ENCODE measurements at regions not wholly inside any gene's neighbourhood (a gene's known extent, or its start where the extent isn't known, plus 50 kb on each side); places are given as distances from the start of the nearest gene placed in this dataset.

GRCh38 chr6:21855811-21856455, 262.4 kb downstream of the SOX4 start:
- Histone ChIP-seq H3K36me3 (no peaks in the 10 kb centered on the region), H3K4me1 (peaks cover 4% of the 10 kb centered on the region), H3K4me3 (no peak overlapping the region), H3K9me3 (no peaks in the 10 kb centered on the region), H3K27ac (no peak overlapping the region), H3K27me3 (no peaks in the 10 kb centered on the region)
- 69% methylated on average over 6 of the region's 6 CpGs for WGBS
- TF ChIP-seq CTCF (IDR thresholded peaks at IDR 0.05): no peak
- TF ChIP-seq POLR2AphosphoS5 (IDR thresholded peaks at IDR 0.05): no peak
- no peak for TF ChIP-seq EP300 (IDR thresholded peaks at IDR 0.05)
- no peak for TF ChIP-seq POLR2A (IDR thresholded peaks at IDR 0.05)
- DNase-seq (ENCODE audit: low spot score in 2 of 2): no peak

- no peak for TF ChIP-seq POLR2AphosphoS5 (IDR thresholded peaks at IDR 0.05)
- no peak for TF ChIP-seq EP300 (IDR thresholded peaks at IDR 0.05)
- TF ChIP-seq CTCF (IDR thresholded peaks at IDR 0.05): no peak
- Histone ChIP-seq H3K36me3 (no peaks in the 10 kb centered on the region), H3K27ac (no peak overlapping the region), H3K27me3 (no peaks in the 10 kb centered on the region), H3K4me1 (peaks cover 4% of the 10 kb centered on the region), H3K4me3 (no peak overlapping the region), H3K9me3 (no peaks in the 10 kb centered on the region)
- DNase-seq (ENCODE audit: low spot score in 2 of 2): no peak
- no CpG with 5 or more reads among the region's 1 CpG for WGBS
Measured at GRCh38 chr6:21856456-21856825, 262.9 kb downstream of the SOX4 start.

GRCh38 chr6:21856844-21857243, 263.3 kb downstream of the SOX4 start:
- Histone ChIP-seq H3K27ac (no peak overlapping the region), H3K27me3 (no peaks in the 10 kb centered on the region), H3K36me3 (no peaks in the 10 kb centered on the region), H3K9me3 (no peaks in the 10 kb centered on the region), H3K4me1 (peaks cover 4% of the 10 kb centered on the region), H3K4me3 (no peak overlapping the region)
- 85% methylated on average over 3 of the region's 3 CpGs for WGBS
- TF ChIP-seq POLR2A (IDR thresholded peaks at IDR 0.05) (no peak), POLR2AphosphoS5 (IDR thresholded peaks at IDR 0.05) (no peak), EP300 (IDR thresholded peaks at IDR 0.05) (no peak), CTCF (IDR thresholded peaks at IDR 0.05) (no peak)
- no peak for DNase-seq (ENCODE audit: low spot score in 2 of 2)

DNA sequence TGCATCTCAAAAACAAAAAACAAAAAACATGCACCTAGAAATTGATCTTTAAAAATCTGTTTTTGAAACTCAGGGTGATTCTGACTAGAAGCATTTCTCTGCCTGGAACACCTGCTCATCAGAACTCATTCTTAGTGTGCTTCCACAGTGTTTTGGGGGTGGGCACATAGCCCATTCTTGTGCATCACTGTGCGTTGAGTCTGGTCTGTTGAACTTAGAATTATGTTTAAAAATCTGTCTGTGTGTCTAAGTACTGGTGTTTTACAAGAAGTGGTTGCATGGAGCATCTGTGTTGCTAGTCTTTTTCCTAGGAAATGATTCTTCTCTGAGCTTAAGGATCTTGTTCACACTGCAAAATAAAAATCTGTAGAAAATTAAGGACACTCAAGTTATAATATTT, 264.5 kb downstream of the SOX4 start:
- H3K4me3 ChIP-seq: no peak overlapping the region
- no peaks in the 10 kb centered on the region for H3K27me3 ChIP-seq
- H3K9me3 ChIP-seq: no peaks in the 10 kb centered on the region
- WGBS: 94% methylated on average over 1 of the region's 1 CpG
- H3K27ac ChIP-seq: no peak overlapping the region
- DNase-seq (ENCODE audit: low spot score in 2 of 2): no peak
- H3K4me1 ChIP-seq: peaks cover 4% of the 10 kb centered on the region
- TF ChIP-seq POLR2A (IDR thresholded peaks at IDR 0.05) (no peak), POLR2AphosphoS5 (IDR thresholded peaks at IDR 0.05) (no peak), CTCF (IDR thresholded peaks at IDR 0.05) (no peak), EP300 (IDR thresholded peaks at IDR 0.05) (no peak)
- H3K36me3 ChIP-seq: no peaks in the 10 kb centered on the region

- DNase-seq (ENCODE audit: low spot score in 2 of 2): no peak
- 94% methylated on average over 6 of the region's 6 CpGs for WGBS
- H3K4me3 ChIP-seq: no peak overlapping the region
- H3K9me3 ChIP-seq: no peaks in the 10 kb centered on the region
- no peaks in the 10 kb centered on the region for H3K36me3 ChIP-seq
- TF ChIP-seq CTCF (IDR thresholded peaks at IDR 0.05) (no peak), EP300 (IDR thresholded peaks at IDR 0.05) (no peak), POLR2A (IDR thresholded peaks at IDR 0.05) (no peak), POLR2AphosphoS5 (IDR thresholded peaks at IDR 0.05) (no peak)
- no peaks in the 10 kb centered on the region for H3K27me3 ChIP-seq
- peaks cover 4% of the 10 kb centered on the region for H3K4me1 ChIP-seq
- no peak overlapping the region for H3K27ac ChIP-seq
Measured at GRCh38 chr6:21859193-21859735, 265.7 kb downstream of the SOX4 start.

Measured in suprapubic skin (tissue), 4 donors.